GM12878 (cell line): ENCODE measurements at regions not wholly inside any gene's neighbourhood (a gene's known extent, or its start where the extent isn't known, plus 50 kb on each side); places are given as distances from the start of the nearest gene placed in this dataset.
"Not testable (repeated sequence)": the region's sequence is repeated elsewhere in the genome, so short reads cannot be mapped to it uniquely, and the experiment has no call there.

Experiments used
- ATAC-seq: fragments of 200-7000 bp; cut with Tn5 transposase; 3 replicates; pipeline ENCODE4 v1.9.1; 2020; ENCODE audit warnings: mild to moderate bottlenecking, moderate library complexity
- BruUV-seq: library from RNA; stranded (reverse); fragments of 400-500 nt; replicated peaks from 2 replicates; lab custom pipeline; 2021; lab: Mats Ljungman, UMichigan
- CTCF ChIA-PET: fragments of 300-600 bp; sonication (Branson Sonifier 250); formaldehyde crosslinking; extraction: SDS; loops from one replicate; lab custom pipeline; 2021; ENCODE audit warnings: inconsistent platforms; lab: Yijun Ruan, JAX
- POLR2A ChIA-PET: fragments of 350-600 bp; formaldehyde crosslinking; extraction: SDS; loops from one replicate; lab custom pipeline; 2021; ENCODE audit warnings: inconsistent platforms; lab: Charles Lee
- RAD21 ChIA-PET: fragments of 300-600 bp; sonication (Branson Sonifier 250); formaldehyde crosslinking; loops from one replicate; lab custom pipeline; 2023; ENCODE audit warnings: antibody characterized with exemption; ENCODE audit not compliant: unreplicated experiment; lab: Charles Lee
- SMC1A ChIA-PET: fragments of 300-600 bp; sonication (Branson Sonifier 250); formaldehyde crosslinking; loops from one replicate; lab custom pipeline; 2023; ENCODE audit not compliant: unreplicated experiment, uncharacterized antibody; lab: Charles Lee
- DNase-seq: peaks from one replicate; pipeline ENCODE4 v3.0.0-alpha.2; 2011; ENCODE audit warnings: low read depth, low spot score
- FAIRE-seq: peaks from 3 replicates; lab custom pipeline; 2011; peaks lifted over from hg19 to GRCh38; lab: Jason Lieb, UNC
- H2AFZ ChIP-seq: 2 replicates; pipeline ENCODE4 v1.6.0; 2011; ENCODE audit warnings: low read depth, low read length, control low read depth; ENCODE audit not compliant: control insufficient read depth
- H3K27ac ChIP-seq: 2 replicates; pipeline ENCODE4 v1.5.1; 2011; ENCODE audit warnings: control low read depth; ENCODE audit not compliant: control insufficient read depth, insufficient read depth
- H3K27me3 ChIP-seq, 2 experiments: replicated peaks in 1 of 2; 2 replicates each; pipeline versions ENCODE4 v1.6.0 to v1.6.1; 2011; ENCODE audit warnings: low read length in 1 of 2; ENCODE audit not compliant: control insufficient read depth in 2 of 2, insufficient read depth in 2 of 2
- H3K36me3 ChIP-seq, 2 experiments: 2 replicates each; pipeline ENCODE4 v1.5.1; 2011; ENCODE audit warnings: low read length in 1 of 2; ENCODE audit not compliant: control insufficient read depth in 2 of 2, insufficient read depth in 2 of 2
- H3K4me1 ChIP-seq: 2 replicates; pipeline ENCODE4 v1.6.1; 2011; ENCODE audit warnings: mild to moderate bottlenecking, low read length, moderate library complexity, mixed read lengths; ENCODE audit not compliant: control insufficient read depth, insufficient read depth
- H3K4me2 ChIP-seq: 2 replicates; pipeline ENCODE4 v1.6.0; 2011; ENCODE audit warnings: control low read depth; ENCODE audit not compliant: control insufficient read depth, insufficient read depth
- H3K4me3 ChIP-seq: fragments of 200-600 bp; sonication (generic); 2 replicates; pipeline ENCODE4 v1.5.1; 2016
- H3K79me2 ChIP-seq: 2 replicates; pipeline ENCODE4 v1.6.0; 2011; ENCODE audit warnings: low read length; ENCODE audit not compliant: control insufficient read depth, insufficient read depth
- H3K9ac ChIP-seq: 2 replicates; pipeline ENCODE4 v1.8.0; 2011; ENCODE audit warnings: low read length, control low read depth, mixed read lengths; ENCODE audit not compliant: control insufficient read depth, insufficient read depth
- H3K9me3 ChIP-seq: replicated peaks from 3 replicates; pipeline ENCODE4 v1.5.1; 2011; ENCODE audit warnings: mild to moderate bottlenecking, low read length; ENCODE audit not compliant: control insufficient read depth, insufficient read depth
- H4K20me1 ChIP-seq: 2 replicates; pipeline ENCODE4 v1.6.0; 2011; ENCODE audit not compliant: control insufficient read depth, insufficient read depth
- E2F4 ChIP-seq: IDR thresholded peaks from 2 replicates; pipeline ENCODE4 v1.6.1; 2012; ENCODE audit warnings: low read depth, low read length, improper control_type of control experiment
- E2F8 ChIP-seq: fragments of 450-650 bp; IDR thresholded peaks from 2 replicates; pipeline ENCODE4 v1.6.1; 2018; ENCODE audit warnings: mild to moderate bottlenecking, low read depth, moderate library complexity; ENCODE audit not compliant: partially characterized antibody
- EED ChIP-seq: sonication (generic); IDR thresholded peaks from 2 replicates; pipeline ENCODE4 v1.6.1; 2016; ENCODE audit warnings: antibody characterized with exemption, low read depth
- MAX ChIP-seq: IDR thresholded peaks from 2 replicates; pipeline ENCODE4 v1.6.1; 2012; ENCODE audit warnings: low read depth, low read length, improper control_type of control experiment
- RAD51 ChIP-seq: fragments of 450-650 bp; IDR thresholded peaks from 2 replicates; pipeline ENCODE4 v1.6.1; 2016; ENCODE audit warnings: moderate library complexity, mild to moderate bottlenecking, inconsistent platforms
- SP1 ChIP-seq: IDR thresholded peaks from one replicate; pipeline ENCODE4 v1.6.1; 2011; ENCODE audit warnings: low read depth, low read length
- ZNF384 ChIP-seq: IDR thresholded peaks from 2 replicates; pipeline ENCODE4 v1.6.1; 2012; ENCODE audit warnings: low read depth, mild to moderate bottlenecking, low read length, improper control_type of control experiment, borderline replicate concordance
- WGBS: methylation state at CpG from one replicate; pipeline ENCODE4 v1.1.6; 2016; ENCODE audit warnings: low lambda C conversion rate; ENCODE audit not compliant: insufficient replicate concordance, insufficient coverage; ENCODE audit errors: missing lambda C conversion rate; 5-methylcytosine and 5-hydroxymethylcytosine counted together
- in situ Hi-C: fragments of 300-500 bp; cut with MboI; formaldehyde crosslinking; loops from 9 replicates; pipeline ENCODE4 v1.14.3; 2018; ENCODE audit warnings: mixed read lengths
- intact Hi-C: fragments of 100-400 bp; cut with micrococcal nuclease; formaldehyde crosslinking; loops from one replicate; pipeline ENCODE4 v1.14.2; 2022; ENCODE audit not compliant: unreplicated experiment

GRCh38 chr2:143991596-143991995, 528.3 kb downstream of the ZEB2 start:
- SMC1A ChIA-PET, CTCF ChIA-PET, H3K4me3 ChIP-seq, H3K27ac ChIP-seq, FAIRE-seq, H3K9me3 ChIP-seq, H3K79me2 ChIP-seq, H3K9ac ChIP-seq, H3K4me1 ChIP-seq, DNase-seq, H4K20me1 ChIP-seq, H2AFZ ChIP-seq, H3K36me3 ChIP-seq, intact Hi-C loops, BruUV-seq, RAD21 ChIA-PET, POLR2A ChIA-PET, ATAC-seq, H3K27me3 ChIP-seq, H3K4me2 ChIP-seq, in situ Hi-C loops: not testable (repeated sequence)
- 96% methylated on average over 14 of the region's 30 CpGs for WGBS

- in situ Hi-C loops (no loop called here), intact Hi-C loops (no loop called here)
- TF ChIP-seq E2F4 = no peak
- no peak for TF ChIP-seq ZNF384
- no peak for TF ChIP-seq E2F8
- no peak for TF ChIP-seq MAX
- no peak for TF ChIP-seq SP1
- no peak for TF ChIP-seq EED
- no peak for TF ChIP-seq RAD51
- Histone ChIP-seq H3K27ac (no peak overlapping the region), H3K9me3 (no peaks in the 10 kb centered on the region), H3K4me1 (no peaks in the 10 kb centered on the region), H3K4me3 (no peak overlapping the region), H3K9ac (no peak overlapping the region), H2AFZ (no peak overlapping the region), H3K4me2 (no peak overlapping the region), H3K36me3 (no peaks in the 10 kb centered on the region), H3K27me3 (no peaks in the 10 kb centered on the region), H3K79me2 (no peaks in the 10 kb centered on the region), H4K20me1 (no peaks in the 10 kb centered on the region)
- ATAC-seq (no peak), DNase-seq (no peak), FAIRE-seq (no peak)
- ChIA-PET POLR2A (no interaction called here), RAD21 (interaction anchor here (0.6 kb wide), 1 partner anchor 1249 kb away, joined by 4 read pairs; no protein-coding TSS in a partner anchor), SMC1A (no interaction called here), CTCF (interaction anchor here (1.3 kb wide), 1 partner anchor 17 kb away, joined by 3 read pairs; no protein-coding TSS in a partner anchor)
- WGBS = 100% methylated on average over 1 of the region's 1 CpG
- no TSS peak for BruUV-seq
Observed at GRCh38 chr2:143988082-143988481, 531.8 kb downstream of the ZEB2 start.
